HG03432 (cell line): ENCODE measurements at regions not wholly inside any gene's neighbourhood (a gene's known extent, or its start where the extent isn't known, plus 50 kb on each side); places are given as distances from the start of the nearest gene placed in this dataset.
"Not testable (repeated sequence)": the region's sequence is repeated elsewhere in the genome, so short reads cannot be mapped to it uniquely, and the experiment has no call there.

Source experiments
- ATAC-seq: cut with Tn5 transposase; IDR thresholded peaks from one replicate; pipeline ENCODE4 v1.9.1; 2021; ENCODE audit warnings: mild to moderate bottlenecking, moderate library complexity; ENCODE audit not compliant: unreplicated experiment

DNA sequence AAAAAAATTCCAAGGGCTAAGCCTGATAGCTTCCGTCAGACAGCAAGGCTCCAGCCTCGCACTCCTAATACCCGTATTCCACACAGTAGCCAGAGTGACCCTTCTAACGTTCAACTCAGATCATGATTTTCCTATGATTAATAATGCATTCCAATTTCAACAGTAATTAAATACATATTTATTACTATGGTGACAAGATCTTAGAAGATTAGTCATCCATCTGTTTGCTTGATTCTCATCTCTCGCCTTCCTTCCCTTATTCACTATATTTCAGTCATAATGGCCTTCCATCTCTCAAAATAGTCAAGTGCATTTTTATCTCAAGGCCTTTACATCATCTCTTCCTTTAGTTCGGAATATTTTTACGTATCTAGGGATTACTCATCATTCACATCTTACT is 621.2 kb upstream of the SPRY2 start:
- ATAC-seq = no peak

DNA sequence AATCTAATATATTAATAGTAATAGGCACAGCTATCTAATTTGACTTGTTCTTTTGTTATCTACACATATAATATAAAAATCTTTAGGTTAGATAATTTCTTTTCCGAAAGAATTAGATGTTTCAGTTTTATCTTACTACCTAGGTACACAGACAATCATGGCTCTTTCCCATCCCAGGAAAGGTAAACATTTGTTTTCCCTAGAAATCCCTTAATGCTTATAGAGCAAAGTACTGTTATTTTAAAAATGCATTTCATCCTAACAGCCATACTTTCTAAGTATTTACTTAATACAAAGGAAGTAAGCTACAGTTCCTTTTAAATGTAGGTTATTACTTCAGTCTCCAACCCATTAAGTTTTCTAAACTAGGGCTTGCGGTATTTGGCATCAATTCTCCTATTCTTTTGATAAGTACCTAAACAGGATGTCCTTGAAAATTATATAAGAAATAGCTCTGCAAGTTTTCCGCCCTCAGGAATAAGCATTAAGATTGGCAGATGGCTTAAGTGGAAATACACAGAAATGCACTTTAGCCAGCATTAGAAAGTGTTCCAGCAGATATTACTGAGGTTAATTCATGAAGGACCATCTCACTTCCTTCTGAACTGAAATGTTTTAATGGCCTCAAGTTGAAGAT is 616.2 kb upstream of the SPRY2 start:
- ATAC-seq = no peak

DNA sequence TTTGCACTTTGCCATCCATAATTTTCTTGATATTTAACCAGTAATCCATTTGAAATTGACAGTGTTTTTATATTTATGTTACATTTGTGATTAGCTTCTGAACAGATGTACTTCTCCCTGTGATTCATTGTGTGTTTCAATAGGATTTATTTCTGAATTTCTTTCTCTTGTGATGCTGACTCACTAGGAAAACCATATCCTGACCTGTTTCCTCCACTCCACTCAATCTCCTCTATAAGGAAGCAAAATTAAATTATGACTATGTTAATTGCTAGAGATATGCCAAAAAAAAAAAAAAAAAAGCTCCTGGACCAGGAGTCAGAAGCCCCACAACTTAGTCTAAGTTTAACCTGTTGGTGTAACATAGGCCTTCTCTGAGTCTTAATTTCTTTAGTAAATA is 614.6 kb upstream of the SPRY2 start:
- no peak for ATAC-seq

DNA sequence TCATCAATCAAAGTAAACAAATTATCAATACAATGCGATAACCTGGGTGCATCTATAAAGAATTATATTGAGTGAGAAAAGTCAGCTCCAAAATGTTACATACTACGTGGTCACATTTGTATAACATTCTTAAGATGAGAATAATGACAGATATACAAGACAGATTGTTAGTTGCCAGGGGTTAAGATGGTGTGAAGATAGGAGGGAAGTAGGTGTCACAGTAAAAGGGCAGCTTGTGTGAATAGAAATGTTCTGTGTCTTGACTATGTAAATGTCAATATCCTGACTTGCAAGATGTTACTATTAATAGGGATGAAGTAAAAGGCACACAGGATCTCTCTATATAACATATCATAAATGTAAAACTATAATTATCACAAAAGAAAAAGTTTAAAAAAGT is 611.2 kb upstream of the SPRY2 start:
- no peak for ATAC-seq

DNA sequence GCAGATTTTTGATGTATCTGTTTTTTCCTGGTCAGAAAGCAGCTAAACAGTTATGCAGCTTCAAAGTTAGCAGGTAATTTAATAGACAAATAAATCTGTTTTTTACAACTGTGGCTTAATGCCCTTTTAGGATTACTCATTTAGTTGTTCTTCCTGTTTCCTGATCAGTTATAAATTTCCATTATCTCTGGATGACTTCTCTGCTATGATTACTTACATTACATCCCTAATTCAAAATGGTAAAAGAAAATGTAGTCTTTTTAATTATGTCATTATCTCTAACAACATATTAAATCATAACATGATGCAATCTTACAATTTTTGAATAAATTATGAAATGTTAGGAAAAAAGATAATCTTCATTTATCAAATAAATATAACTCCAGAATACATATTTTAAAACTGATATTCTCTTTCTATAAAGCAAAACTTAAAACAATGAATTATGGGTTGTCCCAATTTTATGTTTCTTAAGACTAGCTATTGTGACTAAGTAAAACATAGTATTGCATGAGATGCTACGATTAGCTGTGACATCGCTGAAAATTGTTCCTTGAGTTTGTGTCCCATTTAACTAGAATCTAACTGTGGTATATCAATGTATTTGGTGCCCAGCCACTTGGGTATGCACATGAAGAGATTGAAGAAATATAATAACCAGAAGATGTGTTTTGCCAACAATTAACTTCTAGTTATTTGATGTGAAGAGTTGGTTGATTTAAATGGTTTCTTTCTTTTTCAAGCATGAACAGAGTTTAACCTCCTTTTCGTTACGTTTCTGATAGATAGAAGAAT is 605.3 kb upstream of the SPRY2 start:
- ATAC-seq = no peak

DNA sequence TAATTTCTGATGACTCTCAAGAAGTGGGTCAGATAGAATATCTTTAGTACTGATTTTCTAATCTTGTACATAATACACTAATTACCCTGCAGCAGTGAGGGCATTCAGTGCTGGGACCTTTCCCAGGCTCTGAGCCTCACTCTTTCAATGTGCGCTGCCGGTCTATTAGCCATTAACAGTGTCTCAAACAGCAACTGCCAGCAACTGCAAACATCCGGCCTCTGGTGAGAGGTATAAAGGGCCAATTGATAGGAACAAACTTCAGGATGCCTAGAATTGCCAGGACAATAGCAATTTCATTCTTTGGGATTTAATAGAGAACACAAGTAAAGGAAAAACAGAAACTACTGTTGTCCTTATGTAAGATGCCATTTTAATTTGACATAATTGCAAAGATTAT is 604.4 kb upstream of the SPRY2 start:
- no peak for ATAC-seq

DNA sequence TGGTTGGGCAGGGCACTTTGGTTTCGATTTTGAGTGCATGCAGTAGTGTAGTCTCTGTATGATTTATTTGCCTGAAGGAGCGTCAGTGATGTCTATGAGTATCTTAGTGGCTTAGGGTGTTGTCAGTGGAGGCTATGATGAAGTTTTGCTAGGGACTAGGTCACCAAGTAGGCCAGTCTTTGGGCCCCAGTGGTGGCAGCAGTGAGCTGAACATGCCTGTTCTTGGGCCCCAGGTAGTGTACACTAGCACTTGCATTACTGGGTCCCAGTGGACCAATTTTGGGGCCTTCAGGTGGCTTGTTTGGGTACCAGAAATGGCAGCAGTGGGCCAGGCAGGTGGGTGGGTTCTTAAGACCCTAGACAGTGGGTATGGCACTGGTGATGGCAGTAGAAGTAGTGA is 598.7 kb upstream of the SPRY2 start:
- no peak for ATAC-seq

DNA sequence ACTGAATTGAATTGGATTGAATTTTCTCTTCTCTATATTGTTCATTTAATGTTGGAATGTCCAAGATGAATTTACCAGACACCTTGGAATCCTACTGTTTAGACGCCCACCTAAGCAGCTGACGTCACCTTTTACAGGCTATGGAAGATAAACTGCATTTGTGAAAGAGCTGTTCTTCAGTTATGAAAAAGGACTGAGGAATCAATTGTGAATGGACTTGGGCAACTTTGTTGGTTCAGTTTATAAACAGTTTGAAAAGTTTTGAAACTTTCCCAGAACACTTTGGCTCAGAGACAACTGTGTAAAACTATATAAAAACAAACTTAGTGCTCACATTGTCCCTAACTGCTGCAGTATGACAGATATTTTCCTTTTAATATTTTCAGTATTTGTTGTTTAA is 590.8 kb upstream of the SPRY2 start:
- no peak for ATAC-seq

DNA sequence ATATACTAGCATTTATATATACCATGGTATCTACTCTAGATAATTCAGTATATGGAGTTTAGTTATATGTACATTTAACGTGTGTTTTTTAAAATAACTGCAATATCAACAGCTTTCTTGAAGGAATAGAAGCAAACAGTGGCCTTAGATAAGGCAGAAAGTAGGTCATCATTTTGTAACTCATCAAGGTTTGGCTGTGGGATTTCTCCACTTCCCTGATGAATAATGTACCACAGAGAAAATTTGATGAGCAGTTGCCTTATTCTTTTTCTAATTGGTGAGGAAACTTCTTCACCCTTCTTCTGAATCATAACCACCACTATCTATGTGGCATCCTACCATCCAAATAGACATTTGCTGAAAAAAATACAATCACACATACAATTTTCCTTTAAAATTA is 590.2 kb upstream of the SPRY2 start:
- ATAC-seq = no peak

DNA sequence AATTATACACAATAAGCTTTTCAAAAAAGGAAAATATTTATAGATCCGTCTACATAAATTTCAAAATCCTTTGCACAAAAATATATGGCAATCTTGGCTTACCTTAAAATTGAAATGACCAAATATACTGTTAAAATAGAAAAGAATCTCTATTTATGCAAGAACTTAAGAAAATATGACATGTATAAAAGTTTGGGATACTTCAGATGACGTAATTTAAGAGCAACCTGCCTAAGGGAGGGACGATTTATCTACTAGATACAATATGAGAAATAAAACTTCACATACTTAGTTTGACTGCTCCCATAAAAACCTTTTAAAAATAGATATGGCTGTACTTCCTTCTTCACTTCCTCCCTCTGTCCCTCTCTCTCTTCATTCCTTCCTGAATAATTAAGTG is 587.3 kb upstream of the SPRY2 start:
- no peak for ATAC-seq

DNA sequence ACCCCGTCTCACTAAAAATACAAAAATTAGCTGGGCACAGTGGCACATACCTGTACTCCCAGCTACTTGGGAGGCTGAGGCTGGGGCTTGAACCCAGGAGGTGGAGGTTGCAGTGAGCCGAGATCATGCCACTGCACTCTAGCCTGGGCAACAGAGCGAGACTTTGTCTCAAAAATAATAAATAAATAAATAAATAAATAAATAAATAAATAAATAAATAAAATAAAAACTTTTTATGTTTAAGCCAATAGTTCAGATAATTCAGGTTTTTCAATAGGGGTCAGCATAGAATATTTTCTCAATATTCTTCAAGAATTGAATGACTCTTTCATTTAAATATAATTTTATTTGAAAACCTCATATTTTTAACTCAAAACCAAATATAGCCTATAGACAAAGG is 585.1 kb upstream of the SPRY2 start:
- not testable (repeated sequence) for ATAC-seq

DNA sequence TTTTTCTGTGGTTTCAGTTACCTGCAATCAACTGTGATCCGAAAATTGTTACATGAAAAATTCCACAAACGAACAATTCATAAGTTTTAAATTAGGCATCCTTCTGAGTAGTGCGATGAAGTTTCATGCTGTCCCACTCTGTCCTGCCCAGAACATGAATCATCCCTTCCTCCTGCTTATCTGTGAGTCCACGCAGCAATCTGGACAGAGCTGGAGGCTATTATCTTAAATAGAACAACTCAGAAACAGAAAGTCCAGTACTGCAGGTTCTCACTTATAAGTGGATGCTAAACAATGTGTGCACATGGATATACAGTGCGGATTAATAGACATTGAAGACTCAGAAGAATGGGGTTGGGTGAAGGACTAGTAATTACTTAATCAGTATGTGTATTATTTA is 583.7 kb upstream of the SPRY2 start:
- no peak for ATAC-seq

DNA sequence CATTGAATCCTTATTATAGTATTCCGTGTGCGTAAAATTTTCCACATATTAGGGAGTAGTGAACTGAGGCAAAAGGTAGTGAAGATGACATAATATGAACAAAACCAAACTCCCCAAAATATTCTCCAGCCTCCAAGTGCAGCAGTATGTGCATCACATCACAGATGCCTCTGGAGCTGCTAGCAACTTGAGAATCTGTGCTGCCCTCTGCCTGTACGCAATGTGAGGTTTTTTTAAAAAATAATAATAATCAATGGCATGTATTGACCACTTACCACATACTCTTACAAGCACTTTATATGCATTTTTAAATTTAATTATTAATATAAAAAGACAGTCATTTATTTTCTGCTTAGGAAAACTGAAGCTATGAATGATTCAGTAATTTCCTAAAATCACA is 583.0 kb upstream of the SPRY2 start:
- no peak for ATAC-seq

DNA sequence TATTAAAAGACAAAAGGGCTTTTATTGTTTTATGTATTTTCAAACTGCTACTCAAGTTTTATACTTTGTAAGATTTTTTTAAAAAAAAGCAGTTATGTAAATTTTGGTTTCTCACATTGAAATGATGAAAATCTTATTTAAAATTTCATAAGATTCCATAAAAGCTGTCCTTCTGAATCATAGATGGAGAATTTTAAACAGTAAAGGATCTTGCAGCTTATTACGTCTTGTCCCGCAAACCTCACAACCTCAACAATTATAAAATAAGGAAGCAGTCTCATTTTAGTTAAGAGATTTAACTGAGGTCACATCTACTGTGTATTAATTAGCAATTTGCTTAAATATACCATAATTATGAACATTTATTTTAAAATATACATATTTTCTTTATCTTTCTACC is 581.0 kb upstream of the SPRY2 start:
- ATAC-seq = no peak

DNA sequence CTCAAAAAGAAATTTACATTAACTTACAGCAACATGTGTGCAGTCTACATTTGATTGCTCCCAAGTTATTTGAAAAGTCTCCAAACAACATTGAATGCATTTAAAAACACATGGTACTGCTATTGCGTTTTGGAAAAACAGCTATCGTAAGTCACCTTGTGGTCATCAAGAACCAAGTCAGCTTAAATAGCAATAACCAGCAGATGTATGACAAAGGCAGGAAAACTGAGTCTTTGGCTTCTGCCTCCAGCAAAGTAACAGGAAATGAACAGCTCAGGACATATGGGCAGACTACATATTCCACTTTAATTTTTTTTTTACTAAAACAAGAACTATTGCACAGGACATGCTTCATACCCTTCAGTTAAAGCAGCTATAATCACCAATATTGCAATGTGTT is 580.6 kb upstream of the SPRY2 start:
- ATAC-seq = no peak

DNA sequence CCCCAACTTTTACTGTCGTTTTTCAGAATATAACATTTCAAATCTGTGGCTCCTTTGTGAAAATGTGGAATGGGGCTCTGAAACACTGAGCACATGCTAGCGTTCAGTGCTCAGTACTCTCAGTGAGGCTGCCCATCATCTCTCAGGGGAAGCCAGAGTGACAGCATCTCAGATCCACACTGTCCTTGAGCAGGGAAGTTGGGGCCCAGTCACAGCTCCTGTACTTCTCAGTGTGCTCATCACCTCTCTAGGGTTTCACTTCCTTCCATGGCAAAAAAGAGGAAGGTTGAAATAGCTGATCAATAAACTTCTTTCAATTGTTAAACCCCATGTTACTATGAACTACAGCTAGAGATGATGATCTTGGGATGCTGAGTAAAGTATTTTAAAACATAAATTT is 565.9 kb upstream of the SPRY2 start:
- ATAC-seq = no peak

DNA sequence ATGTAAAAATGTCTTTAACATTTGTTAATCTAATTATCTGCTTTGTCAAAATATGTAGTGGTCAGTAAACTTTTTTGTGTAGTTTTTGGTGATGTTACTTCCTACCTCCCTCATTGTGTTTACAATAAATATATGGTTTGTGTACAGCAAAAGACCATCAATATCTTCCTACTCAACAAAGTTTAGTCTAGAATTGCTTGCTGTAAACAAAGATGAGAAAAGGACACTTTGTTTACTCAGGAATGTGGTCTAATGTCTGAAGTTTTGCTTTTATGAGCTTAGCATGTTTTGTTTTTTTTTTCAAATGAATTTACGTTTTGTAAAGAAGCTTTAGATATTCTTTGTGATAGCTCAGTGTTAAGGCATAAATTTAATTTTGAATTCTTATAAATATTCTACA is 563.5 kb upstream of the SPRY2 start:
- ATAC-seq = no peak

DNA sequence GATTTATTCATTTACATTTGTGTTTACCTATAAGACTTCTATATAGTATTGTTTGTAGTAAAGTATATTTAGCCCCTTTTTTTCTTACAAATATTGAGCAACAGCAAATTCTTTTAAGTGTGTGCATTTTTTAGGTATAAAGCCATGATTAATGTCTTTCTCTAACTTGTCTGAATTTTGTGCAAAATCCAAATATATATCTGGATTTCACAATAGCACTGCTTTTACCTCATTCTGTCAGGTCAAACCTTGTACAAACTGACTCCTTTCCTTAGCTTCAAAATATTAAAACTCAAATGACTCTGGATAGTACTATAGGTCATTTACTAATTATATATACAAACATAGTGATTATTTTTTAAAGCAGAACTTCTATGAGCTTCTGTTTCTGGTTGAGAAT is 563.0 kb upstream of the SPRY2 start:
- ATAC-seq = no peak

DNA sequence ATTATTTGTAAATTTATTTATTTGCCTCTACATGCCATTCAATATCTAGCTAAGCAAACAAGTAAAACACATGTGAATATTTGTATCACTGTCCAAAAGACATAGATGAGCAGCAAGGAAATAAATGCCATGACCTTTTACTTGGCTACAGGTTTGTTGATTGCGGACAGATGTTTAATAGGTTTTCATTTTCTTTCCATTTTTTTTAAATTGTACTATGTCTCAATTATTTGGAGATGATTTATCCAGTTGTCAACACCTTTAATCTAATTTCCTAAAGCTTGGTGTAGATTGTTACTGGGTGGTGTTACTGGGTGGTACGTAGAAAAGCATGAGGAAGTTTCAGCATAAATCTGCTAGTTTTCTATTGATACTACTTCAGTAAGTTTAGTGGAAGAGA is 560.6 kb upstream of the SPRY2 start:
- no peak for ATAC-seq

DNA sequence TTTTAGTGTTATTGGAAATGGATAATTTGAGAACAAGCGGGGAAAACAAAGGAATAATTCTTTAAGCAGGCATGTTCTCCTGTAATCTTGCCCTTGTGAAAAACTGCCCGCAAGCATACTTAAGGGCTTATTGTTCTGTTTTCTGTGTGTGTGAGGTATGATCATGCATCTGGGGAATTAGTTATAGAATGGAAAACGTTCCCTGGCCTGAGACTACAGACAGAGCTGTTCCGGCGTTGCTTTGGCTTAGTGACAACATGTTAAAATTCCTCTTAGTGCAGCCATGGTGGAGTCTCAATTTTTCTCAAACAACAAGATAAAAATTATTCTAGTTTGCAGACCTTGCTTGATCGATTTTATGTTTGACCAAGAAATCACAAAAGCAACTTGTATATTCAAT is 560.2 kb upstream of the SPRY2 start:
- ATAC-seq = no peak

DNA sequence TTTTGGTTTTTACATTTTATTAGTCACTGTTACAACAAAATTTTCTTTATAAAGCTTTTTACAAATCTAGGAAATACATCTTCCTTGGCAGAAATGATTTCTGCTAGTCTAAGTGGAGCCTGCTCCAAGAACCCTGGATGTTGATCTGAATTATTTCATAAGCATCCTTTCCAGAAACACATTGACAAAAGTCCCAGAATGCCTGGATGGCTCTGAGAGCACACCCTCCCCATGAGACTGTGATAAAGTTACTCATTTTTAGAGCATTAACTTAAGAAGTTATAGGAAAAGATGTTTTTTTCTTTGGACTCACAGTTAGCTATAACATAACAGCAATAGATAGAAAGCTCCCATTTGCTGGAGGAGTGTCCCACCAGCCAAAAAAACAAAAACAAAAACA is 559.6 kb upstream of the SPRY2 start:
- ATAC-seq = no peak

DNA sequence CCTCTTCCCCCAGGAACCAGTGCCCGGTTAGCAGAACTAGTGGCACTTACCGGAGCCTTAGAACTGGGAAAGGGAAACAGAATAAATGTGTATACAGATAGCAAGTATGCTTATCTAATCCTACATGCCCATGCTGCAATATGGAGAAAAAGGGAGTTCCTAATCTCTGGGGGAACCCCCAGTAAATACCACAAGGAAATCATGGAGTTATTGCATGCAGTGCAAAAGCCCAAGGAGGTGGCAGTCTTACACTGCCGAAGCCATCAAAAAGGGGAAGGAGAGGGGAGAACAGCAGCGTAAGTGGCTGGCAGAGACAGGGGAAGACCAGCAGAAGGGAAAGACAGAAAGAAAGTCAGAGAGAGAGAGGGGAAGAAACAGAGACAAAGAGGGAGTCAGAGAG is 556.7 kb upstream of the SPRY2 start:
- ATAC-seq = not testable (repeated sequence)

DNA sequence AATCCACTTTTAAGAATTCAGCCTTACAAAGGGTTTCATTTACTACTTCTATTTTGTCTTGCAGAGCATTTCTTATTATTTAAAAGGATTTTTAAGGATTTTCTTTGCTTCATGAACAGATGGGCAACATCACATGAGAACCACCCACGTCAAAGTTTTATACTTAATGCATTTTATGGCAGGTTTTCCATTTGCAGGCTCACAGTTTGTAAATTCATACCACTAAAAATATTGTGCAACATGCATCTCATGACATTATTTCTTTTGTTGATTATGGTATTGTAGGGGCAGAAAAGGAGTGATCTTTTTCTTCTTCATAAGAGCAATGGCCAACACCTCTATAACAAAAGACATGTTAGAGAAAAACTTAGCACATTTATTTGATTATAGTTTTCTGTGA is 554.0 kb upstream of the SPRY2 start:
- ATAC-seq = no peak
